ENCODE measurements at regions not wholly inside any gene's neighbourhood (a gene's known extent, or its start where the extent isn't known, plus 50 kb on each side); places are given as distances from the start of the nearest gene placed in this dataset.

DNA sequence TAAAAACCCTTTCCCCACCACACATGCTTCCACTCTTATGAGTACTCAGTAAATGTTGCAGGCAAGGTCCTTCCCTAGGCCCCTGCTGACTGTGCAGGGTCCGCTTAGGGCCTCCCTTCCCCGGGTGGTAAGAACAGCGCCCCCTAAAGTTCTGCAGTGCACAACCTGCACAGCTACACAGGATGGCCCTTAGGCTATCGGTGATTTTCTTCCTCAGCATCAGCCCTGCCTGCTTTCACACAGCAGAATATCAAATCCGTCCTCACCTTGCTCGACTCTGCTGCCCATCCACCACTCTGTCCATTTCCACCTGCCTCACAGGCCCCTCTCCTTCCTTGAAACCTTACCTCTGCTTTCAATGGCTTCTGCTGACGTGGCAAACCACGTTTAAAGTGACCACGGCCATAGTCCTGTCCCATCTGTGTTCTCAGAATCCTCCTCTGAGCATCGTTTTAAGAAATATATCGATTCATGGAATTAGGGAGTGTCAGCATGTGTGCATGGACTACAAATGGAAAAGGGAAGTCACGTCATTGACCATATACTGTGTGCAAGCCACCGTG, 51.4 kb upstream of the TMEM132E start:
- DNase-seq = no peak

GRCh38 chr17:34527136-34527907, 52.1 kb upstream of the TMEM132E start:
- no peak for DNase-seq

DNA sequence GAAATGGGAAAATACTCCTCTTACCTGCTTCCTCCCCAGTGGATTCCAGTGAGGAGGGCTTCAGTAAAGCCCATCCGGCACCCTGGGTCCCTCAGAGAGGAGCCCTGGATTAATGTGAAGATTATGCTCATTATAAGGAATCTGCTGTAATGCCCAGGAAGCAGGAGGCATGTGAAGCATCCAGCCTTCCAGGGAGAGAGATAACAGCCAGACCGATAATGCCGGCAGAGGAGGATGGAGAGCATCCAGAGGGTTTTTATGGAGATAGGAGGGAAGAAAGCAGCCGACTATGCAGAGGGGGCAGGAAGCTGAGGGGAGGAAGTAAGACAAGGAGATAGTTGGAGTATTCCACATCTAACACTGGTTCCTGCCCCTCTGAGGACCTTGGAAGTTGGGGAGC, 53.7 kb upstream of the TMEM132E start:
- DNase-seq = no peak

DNA sequence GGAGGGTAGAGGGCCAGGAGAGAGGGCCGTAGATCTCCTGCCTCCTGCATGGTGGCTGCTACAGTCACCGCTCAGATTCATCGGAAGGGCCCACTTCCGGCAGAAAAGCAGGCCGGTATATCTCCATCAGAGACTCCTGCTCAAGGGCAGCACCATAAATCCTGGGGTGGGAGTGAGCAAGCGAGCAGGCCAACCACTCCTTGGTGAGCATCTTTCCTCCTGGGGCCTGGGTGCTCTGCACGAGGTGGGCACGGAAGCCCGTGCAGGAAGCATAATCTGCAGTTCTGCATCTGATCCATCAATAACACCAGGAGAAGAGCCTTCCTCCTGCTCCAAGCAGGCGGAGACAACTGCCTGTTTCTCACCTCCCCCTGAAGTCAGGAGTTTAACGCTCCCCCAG, 57.4 kb upstream of the TMEM132E start:
- no peak for DNase-seq

- DNase-seq = no peak
Measured at GRCh38 chr17:34519282-34519681, 60.1 kb upstream of the TMEM132E start.

GRCh38 chr17:34517406-34517805, 62.0 kb upstream of the TMEM132E start:
- no peak for DNase-seq

GRCh38 chr17:34511931-34512330, 67.5 kb upstream of the TMEM132E start:
- no peak for DNase-seq

DNA sequence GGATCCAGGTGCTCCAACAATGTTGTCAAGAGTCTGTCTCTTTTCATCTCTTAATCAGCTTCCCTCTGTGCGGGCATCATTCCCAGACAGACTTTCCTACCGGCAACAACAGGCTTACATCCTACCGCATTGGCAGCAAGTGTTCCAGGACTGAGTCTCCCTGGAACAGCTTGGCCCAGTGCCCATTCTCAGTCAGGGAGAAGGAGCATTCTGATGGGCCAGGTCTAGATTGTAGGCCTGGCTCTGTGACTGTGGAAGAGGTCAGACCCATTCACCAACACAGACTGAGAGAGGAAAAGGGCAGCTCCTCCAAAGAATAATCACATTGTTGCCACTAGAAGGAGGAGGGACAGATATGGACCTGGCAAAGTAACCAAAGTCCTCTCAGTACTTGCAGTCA, 68.1 kb upstream of the TMEM132E start:
- DNase-seq = no peak

GRCh38 chr17:34504814-34505484, 74.4 kb upstream of the TMEM132E start:
- no peak for DNase-seq

GRCh38 chr17:34503528-34504195, 75.7 kb upstream of the TMEM132E start:
- DNase-seq = no peak

- no peak for DNase-seq
Measured at GRCh38 chr17:34502426-34502825, 77.0 kb upstream of the TMEM132E start.

- DNase-seq = no peak
Measured at GRCh38 chr17:34499576-34499975, 79.8 kb upstream of the TMEM132E start.

DNA sequence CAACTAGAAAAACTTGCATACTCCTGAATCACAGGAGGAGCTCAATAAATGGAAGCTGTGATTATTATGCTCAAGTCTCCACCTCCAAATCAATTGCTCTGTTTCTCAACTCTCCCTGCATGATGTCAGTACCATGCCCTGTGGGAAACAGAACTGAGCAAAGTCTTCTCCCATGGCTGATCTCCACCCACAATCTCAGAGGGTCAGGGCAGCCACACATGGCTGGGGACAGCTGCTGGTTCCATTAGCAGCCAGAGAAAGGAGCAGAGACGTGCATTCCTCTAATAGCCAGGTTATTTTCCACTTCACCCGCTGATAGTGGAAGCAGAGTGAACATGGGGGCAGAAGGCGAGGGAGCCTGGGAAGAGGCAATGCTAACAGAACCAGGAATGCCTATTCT, 85.5 kb upstream of the TMEM132E start:
- no peak for DNase-seq

DNA sequence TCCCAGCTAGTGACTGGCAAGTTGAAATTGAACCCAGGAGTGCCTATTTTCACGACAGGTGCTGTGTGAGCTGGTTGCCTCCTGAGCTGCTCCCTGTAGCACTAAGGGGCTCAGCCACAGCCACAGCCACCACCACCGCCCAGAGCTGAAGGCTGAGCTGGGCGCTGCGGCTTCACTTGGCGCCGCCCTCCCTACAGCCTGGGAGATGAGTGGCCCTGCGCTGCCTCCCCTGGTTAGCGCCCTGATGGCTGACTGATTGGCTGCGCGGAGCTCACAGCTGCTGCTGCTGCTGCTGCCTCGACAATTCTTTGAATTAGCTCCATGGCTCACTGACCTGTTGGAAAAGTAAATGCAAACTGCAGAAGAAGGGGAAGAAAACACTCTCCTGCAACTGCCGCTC, 91.8 kb upstream of the TMEM132E start:
- DNase-seq = no peak

- no peak for DNase-seq
Measured at GRCh38 chr17:34486761-34487160, 92.6 kb upstream of the TMEM132E start.

- no peak for DNase-seq
Measured at GRCh38 chr17:34485999-34486398, 93.4 kb upstream of the TMEM132E start.

DNA sequence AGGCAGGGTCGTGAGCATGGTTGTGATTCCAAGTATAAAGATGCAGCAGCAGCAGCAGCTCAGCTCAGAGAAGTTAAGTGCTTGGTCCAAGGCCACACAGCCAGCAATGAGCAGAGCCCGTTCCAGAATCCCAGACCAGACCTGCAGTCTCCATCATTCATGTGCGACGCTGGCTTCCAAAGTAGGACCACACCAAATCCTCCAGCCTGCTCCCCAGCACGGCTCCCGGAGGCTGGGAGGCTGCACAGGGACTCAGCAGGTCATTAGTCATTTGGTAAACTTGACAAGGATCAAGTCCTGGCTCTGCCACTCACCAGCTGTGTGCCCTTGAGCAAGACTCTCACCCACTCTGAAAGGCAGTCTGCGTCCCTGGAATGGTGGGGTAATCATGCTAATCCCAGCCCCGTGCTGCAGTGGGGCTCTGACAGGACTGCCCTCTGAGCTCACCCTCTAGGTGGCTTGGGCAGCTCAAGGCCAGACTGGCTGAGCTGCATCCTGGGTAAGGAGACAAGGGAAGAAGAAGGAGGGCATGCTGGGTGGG, 95.1 kb upstream of the TMEM132E start:
- DNase-seq = no peak

DNA sequence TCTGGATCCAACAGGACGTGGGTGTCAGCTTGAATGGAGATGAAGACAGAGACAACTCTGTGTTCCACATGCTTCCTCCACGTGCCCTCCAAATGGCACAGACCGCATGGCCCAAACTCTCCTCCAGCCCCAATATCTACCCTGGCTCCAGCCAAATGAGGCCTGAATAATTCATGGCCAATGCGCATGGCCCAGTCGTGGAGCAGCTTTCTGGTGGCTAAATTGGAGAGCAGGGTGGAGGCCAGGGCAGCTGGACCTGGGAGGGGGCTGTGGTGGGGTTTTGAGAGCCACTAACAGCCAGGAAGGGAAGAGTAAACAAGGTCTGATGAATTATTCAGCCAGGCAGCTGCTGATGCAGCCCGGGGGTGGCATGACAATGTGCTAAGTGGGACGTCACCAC, 96.7 kb upstream of the TMEM132E start:
- no peak for DNase-seq

GRCh38 chr17:34481779-34482178, 97.6 kb upstream of the TMEM132E start:
- no peak for DNase-seq

GRCh38 chr17:34479371-34479770, 100.0 kb upstream of the TMEM132E start:
- no peak for DNase-seq

DNA sequence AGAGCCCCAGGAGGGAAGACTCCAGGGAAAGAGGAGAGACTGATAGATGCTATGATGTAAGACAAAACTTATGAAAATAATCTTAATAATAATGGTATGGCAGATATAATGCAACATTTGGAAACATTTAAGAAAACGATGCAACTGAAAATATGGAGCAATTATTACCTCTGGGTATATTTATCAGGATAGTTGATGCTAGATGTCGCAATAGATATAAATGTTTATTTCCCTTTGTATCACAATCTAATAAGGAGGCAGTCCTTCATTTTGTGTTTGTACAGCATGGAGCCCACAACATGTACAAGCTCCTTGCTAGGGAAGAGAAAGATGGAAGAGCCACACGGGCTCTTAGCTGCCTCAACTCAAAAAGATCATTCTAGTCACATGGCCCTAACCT, 101.1 kb upstream of the TMEM132E start:
- no peak for DNase-seq

DNA sequence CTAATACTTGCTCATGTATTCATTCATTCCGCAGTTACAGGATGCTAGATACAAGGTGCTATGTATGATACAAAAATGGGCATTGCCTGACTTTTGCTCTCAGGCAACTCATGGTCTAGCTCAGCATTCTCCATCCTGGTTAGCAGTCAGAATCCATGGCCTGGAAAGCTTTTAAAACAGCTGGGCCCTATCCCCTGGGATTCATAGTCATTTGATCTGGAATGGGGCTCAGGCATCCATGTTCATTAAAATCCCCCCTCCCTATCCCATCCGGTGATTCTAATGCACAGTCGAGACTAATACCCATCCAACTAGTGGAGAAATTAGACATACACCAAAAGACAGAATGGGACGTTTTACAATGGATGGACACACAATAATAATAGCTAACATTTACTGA, 104.1 kb upstream of the TMEM132E start:
- no peak for DNase-seq

DNA sequence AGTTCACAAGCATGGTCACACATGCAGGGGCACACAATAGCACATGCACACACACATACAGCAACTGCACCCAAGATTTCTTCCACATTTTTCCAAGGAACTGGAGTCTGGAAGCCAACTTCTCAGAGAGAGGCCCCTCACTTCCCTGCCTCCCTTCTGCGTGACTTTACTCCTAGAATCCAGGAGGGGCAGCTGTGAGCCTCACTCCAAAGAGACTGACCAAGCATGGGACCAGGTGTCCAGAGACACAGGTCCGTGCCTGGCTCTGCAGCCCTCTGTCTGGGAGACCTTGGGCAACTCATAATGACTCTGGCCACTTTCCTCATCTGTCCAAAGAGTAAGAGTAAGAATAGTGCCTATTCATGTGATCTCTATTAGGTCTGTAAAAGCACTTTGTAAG, 104.7 kb upstream of the TMEM132E start:
- DNase-seq = no peak

DNA sequence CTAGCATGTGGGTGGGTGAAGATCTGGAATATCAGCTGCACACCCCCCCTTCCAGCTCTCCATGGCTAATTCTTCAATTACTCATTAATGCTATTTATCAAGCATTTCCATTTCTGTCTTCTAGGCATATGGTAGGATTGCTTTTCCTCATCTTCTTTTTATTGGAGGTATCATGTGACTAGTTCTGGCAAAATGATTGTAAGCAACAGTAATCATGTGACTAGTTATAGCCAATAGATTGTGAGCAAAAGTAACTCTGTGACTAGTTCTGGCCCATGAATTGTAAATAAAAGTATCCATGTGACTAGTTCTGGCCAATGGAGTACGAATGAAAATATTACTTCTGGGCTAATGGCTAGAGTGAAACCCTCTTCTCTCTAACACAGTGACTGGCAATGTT, 107.0 kb upstream of the TMEM132E start:
- DNase-seq = no peak
